ENCODE measurements at regions not wholly inside any gene's neighbourhood (a gene's known extent, or its start where the extent isn't known, plus 50 kb on each side); places are given as distances from the start of the nearest gene placed in this dataset.

DNA sequence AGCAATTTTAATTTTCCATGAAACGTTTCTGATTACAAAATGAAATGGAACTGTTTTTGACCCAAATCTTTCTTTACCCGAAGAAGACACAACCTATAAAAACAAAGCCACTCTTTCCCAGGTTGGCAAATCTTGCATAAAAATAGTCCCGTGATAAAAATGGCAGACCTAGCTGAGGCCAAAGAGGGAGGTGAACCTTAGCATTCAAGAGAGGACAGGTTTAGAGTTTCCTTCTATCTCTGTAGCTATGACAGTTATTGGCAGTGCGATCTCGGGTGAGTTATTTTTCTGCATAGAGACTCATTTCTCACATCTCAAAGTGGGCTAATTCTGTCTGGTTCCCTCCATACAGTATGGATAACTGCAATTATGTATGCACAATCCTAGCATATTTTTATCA, 241.4 kb downstream of the MAP2K6 start:
- Histone ChIP-seq H3K9me3 (no peaks in the 10 kb centered on the region), H3K36me3 (ENCODE audit: control insufficient read depth in 2 of 2, extremely low read depth in 1 of 2, insufficient read depth in 1 of 2, low read length in 1 of 2) (no peaks in the 10 kb centered on the region), H3K4me3 (ENCODE audit: control insufficient read depth in 1 of 2, extremely low read depth in 1 of 2, low read length in 1 of 2) (no peak overlapping the region), H3K4me1 (ENCODE audit: control insufficient read depth in 1 of 2, extremely low read depth in 1 of 2, insufficient read depth in 2 of 2, low read length in 2 of 2) (no peaks in the 10 kb centered on the region), H3K27me3 (replicated peaks in 1 of 2; ENCODE audit: control insufficient read depth in 2 of 2, extremely low read depth in 1 of 2, insufficient read depth in 2 of 2, low read length in 1 of 2) (no peaks in the 10 kb centered on the region), H3K27ac (ENCODE audit: low read length) (no peak overlapping the region)
- CTCF ChIA-PET = no interaction called here
- Mint-ChIP-seq H3K27ac (no peak overlapping the region), H3K4me3 (no peak overlapping the region), H3K4me1 (no peaks in the 10 kb centered on the region), H3K36me3 (no peaks in the 10 kb centered on the region), H3K9me3 (peaks cover 0 to 7% (median 6%) of the 10 kb centered on the region in 3 donors), H3K27me3 (peaks cover 3 to 4% of the 10 kb centered on the region in 2 donors)
- no CpG with 5 or more reads among the region's 5 CpGs for WGBS (ENCODE audit: insufficient coverage)
- POLR2A ChIA-PET = no interaction called here
- DNase-seq (no peak), ATAC-seq (replicated peaks in 1 of 4) (no peak)

DNA sequence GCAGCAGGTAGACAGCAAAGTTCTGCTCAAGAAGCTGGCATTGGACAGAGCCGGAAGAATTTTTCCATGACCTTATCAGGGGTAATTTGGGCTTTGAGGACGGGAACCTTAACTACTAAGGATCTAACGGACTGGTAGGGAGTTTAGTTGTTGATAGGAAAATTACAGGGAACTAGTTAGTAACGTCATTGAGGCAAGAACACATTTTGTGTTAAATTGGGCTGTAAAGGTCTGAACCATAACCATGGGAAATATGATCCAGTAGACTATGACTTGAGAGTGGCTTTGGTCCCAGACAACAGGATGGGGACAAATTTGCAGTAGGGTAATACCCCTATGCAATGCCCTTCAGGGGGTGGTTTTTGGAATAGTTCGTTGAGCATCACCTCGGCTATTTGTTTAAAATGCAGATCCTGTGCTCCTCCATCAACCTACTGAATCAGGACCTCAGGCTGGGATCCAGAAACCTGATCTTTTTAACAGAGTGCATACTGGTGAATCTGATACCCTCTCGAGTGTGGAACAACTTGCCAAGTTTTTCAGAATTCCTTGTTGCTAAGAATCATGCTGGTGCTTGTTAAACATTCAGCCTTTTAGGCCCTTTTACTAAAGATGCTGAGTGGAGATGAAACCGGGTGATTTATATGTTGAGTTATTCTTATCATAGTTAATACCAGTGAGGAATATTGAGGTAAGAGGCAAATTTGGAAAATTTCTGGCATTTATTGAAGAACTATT, 255.1 kb downstream of the MAP2K6 start:
- 76% methylated on average over 4 of the region's 8 CpGs for WGBS (ENCODE audit: insufficient coverage)
- no peak overlapping the region for H3K4me3 Mint-ChIP-seq
- H3K36me3 Mint-ChIP-seq = no peaks in the 10 kb centered on the region
- no peak overlapping the region for H3K27ac Mint-ChIP-seq
- Histone ChIP-seq H3K9me3 (no peaks in the 10 kb centered on the region), H3K27me3 (replicated peaks in 1 of 2; ENCODE audit: control insufficient read depth in 2 of 2, extremely low read depth in 1 of 2, insufficient read depth in 2 of 2, low read length in 1 of 2) (no peaks in the 10 kb centered on the region), H3K4me3 (ENCODE audit: control insufficient read depth in 1 of 2, extremely low read depth in 1 of 2, low read length in 1 of 2) (no peak overlapping the region), H3K4me1 (ENCODE audit: control insufficient read depth in 1 of 2, extremely low read depth in 1 of 2, insufficient read depth in 2 of 2, low read length in 2 of 2) (no peaks in the 10 kb centered on the region), H3K36me3 (ENCODE audit: control insufficient read depth in 2 of 2, extremely low read depth in 1 of 2, insufficient read depth in 1 of 2, low read length in 1 of 2) (no peaks in the 10 kb centered on the region), H3K27ac (ENCODE audit: low read length) (no peak overlapping the region)
- ChIA-PET POLR2A (no interaction called here), CTCF (no interaction called here)
- no peaks in the 10 kb centered on the region for H3K4me1 Mint-ChIP-seq
- no peak for ATAC-seq (replicated peaks in 1 of 4)
- no peak for DNase-seq
- peaks cover 0 to 10% (median 4%) of the 10 kb centered on the region in 3 donors for H3K9me3 Mint-ChIP-seq
- no peaks in the 10 kb centered on the region for H3K27me3 Mint-ChIP-seq

DNA sequence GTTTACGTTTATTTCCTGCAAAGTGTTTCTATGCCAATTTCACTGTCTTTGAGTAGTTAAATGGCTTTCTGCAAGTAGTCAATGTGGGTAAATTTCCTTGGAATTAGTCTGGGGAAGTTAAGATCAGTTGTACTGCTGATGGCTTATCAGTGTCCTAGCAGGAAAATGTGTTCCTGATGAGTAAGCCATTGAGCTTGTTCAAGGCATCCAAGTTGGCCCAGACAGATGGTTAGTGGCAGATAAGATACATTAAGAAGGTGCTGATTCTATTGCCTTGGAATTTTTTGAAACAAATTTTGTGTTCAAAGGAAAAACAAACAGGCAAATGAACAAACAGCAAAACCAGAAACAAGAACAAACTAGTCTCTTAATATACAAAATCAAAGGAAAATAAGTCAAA, 258.4 kb downstream of the MAP2K6 start:
- H3K27me3 ChIP-seq (replicated peaks in 1 of 2; ENCODE audit: control insufficient read depth in 2 of 2, extremely low read depth in 1 of 2, insufficient read depth in 2 of 2, low read length in 1 of 2) = no peaks in the 10 kb centered on the region
- peaks cover 0 to 10% (median 4%) of the 10 kb centered on the region in 3 donors for H3K9me3 Mint-ChIP-seq
- 80% methylated on average over 1 of the region's 1 CpG for WGBS (ENCODE audit: insufficient coverage)
- H3K4me3 Mint-ChIP-seq = no peak overlapping the region
- ChIA-PET POLR2A (no interaction called here), CTCF (no interaction called here)
- H3K4me1 ChIP-seq (ENCODE audit: control insufficient read depth in 1 of 2, extremely low read depth in 1 of 2, insufficient read depth in 2 of 2, low read length in 2 of 2) = no peaks in the 10 kb centered on the region
- H3K9me3 ChIP-seq = no peaks in the 10 kb centered on the region
- DNase-seq (no peak), ATAC-seq (replicated peaks in 1 of 4) (no peak)
- H3K27ac Mint-ChIP-seq = no peak overlapping the region
- H3K36me3 Mint-ChIP-seq = no peaks in the 10 kb centered on the region
- no peaks in the 10 kb centered on the region for H3K4me1 Mint-ChIP-seq
- H3K36me3 ChIP-seq (ENCODE audit: control insufficient read depth in 2 of 2, extremely low read depth in 1 of 2, insufficient read depth in 1 of 2, low read length in 1 of 2) = no peaks in the 10 kb centered on the region
- H3K4me3 ChIP-seq (ENCODE audit: control insufficient read depth in 1 of 2, extremely low read depth in 1 of 2, low read length in 1 of 2) = no peak overlapping the region
- no peak overlapping the region for H3K27ac ChIP-seq (ENCODE audit: low read length)
- no peaks in the 10 kb centered on the region for H3K27me3 Mint-ChIP-seq

DNA sequence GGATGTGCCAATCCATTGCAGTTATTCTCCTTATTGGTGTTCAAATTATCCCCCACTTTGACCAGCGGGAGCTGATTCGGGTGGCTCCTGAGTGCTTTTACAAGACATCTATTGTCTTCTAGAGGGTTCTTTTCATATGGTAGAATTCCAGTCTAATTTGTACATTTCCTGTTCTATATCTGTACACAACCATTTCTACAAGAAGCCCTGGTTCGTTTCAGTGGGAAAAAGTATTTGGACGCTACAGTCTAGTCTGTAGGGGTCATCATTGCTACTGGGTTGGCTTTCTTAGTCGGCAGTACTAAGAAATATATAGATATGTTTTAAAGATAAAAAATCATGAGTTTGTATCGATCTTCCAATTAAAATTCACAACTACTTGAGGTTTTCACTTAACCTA, 262.6 kb downstream of the MAP2K6 start:
- no peak for DNase-seq
- Histone ChIP-seq H3K9me3 (no peaks in the 10 kb centered on the region), H3K36me3 (ENCODE audit: control insufficient read depth in 2 of 2, extremely low read depth in 1 of 2, insufficient read depth in 1 of 2, low read length in 1 of 2) (no peaks in the 10 kb centered on the region), H3K27me3 (replicated peaks in 1 of 2; ENCODE audit: control insufficient read depth in 2 of 2, extremely low read depth in 1 of 2, insufficient read depth in 2 of 2, low read length in 1 of 2) (no peaks in the 10 kb centered on the region), H3K4me1 (ENCODE audit: control insufficient read depth in 1 of 2, extremely low read depth in 1 of 2, insufficient read depth in 2 of 2, low read length in 2 of 2) (no peaks in the 10 kb centered on the region), H3K4me3 (ENCODE audit: control insufficient read depth in 1 of 2, extremely low read depth in 1 of 2, low read length in 1 of 2) (no peak overlapping the region), H3K27ac (ENCODE audit: low read length) (no peak overlapping the region)
- no peaks in the 10 kb centered on the region for H3K27me3 Mint-ChIP-seq
- no peak overlapping the region for H3K27ac Mint-ChIP-seq
- no peak for ATAC-seq (replicated peaks in 1 of 4)
- ChIA-PET CTCF (no interaction called here), POLR2A (no interaction called here)
- no peak overlapping the region for H3K4me3 Mint-ChIP-seq
- H3K36me3 Mint-ChIP-seq = no peaks in the 10 kb centered on the region
- no peaks in the 10 kb centered on the region for H3K4me1 Mint-ChIP-seq
- peaks cover 0 to 4% (median 4%) of the 10 kb centered on the region in 3 donors for H3K9me3 Mint-ChIP-seq
- WGBS (ENCODE audit: insufficient coverage) = no CpG with 5 or more reads among the region's 6 CpGs

DNA sequence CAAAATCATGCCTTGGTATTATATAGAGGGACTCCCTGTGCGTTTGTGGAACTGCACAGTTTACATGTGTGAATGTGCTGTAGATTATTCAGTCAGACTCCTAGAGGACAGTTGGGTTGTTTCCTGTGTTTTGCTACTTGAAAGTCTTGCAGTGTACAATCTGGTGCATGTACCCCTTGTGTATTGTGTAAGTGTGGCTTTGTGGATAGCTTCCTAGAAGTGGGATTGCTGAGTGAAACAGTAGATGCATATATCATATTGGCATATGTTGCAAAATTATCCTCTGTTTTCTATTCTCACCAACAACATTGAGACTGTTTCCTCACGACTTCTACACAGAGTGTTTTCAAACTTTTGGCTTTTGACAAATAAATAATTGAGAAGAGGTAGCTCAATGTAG, 263.7 kb downstream of the MAP2K6 start:
- H3K36me3 ChIP-seq (ENCODE audit: control insufficient read depth in 2 of 2, extremely low read depth in 1 of 2, insufficient read depth in 1 of 2, low read length in 1 of 2) = no peaks in the 10 kb centered on the region
- peaks cover 0 to 5% (median 5%) of the 10 kb centered on the region in 3 donors for H3K9me3 Mint-ChIP-seq

DNA sequence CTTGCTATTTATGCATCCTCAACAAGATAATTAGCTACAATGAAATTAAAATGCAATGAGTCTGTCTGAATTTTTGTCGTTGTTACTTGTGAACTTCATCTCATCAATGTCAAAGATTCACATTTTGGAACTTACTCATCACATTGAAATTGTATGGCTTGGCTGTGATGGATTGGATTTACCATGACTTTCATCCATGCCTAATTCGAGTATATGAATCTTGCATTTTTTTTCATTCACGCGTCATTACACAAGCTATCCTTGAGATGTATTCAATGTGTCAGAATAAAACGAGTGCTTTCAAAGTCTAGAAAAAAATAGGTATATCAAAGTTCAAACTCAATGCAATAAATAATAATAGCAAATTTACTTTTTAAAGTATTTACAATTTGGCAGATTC, 265.3 kb downstream of the MAP2K6 start:
- H3K36me3 ChIP-seq (ENCODE audit: control insufficient read depth in 2 of 2, extremely low read depth in 1 of 2, insufficient read depth in 1 of 2, low read length in 1 of 2) = no peaks in the 10 kb centered on the region
- H3K4me1 ChIP-seq (ENCODE audit: control insufficient read depth in 1 of 2, extremely low read depth in 1 of 2, insufficient read depth in 2 of 2, low read length in 2 of 2) = no peaks in the 10 kb centered on the region
- CTCF ChIA-PET = no interaction called here
- H3K4me3 Mint-ChIP-seq = no peak overlapping the region
- no peak overlapping the region for H3K4me3 ChIP-seq (ENCODE audit: control insufficient read depth in 1 of 2, extremely low read depth in 1 of 2, low read length in 1 of 2)
- H3K27ac Mint-ChIP-seq = no peak overlapping the region
- H3K9me3 Mint-ChIP-seq = peaks cover 0 to 10% (median 7%) of the 10 kb centered on the region in 3 donors
- WGBS (ENCODE audit: insufficient coverage) = no CpG with 5 or more reads among the region's 5 CpGs
- H3K27ac ChIP-seq (ENCODE audit: low read length) = no peak overlapping the region
- no peaks in the 10 kb centered on the region for H3K27me3 ChIP-seq (replicated peaks in 1 of 2; ENCODE audit: control insufficient read depth in 2 of 2, extremely low read depth in 1 of 2, insufficient read depth in 2 of 2, low read length in 1 of 2)
- H3K4me1 Mint-ChIP-seq = no peaks in the 10 kb centered on the region
- POLR2A ChIA-PET = no interaction called here
- no peaks in the 10 kb centered on the region for H3K36me3 Mint-ChIP-seq
- H3K27me3 Mint-ChIP-seq = no peaks in the 10 kb centered on the region
- ATAC-seq (replicated peaks in 1 of 4) (no peak), DNase-seq (no peak)
- no peaks in the 10 kb centered on the region for H3K9me3 ChIP-seq

More for the DNA sequence above, 263.7 kb downstream of the MAP2K6 start:
- ChIA-PET POLR2A (no interaction called here), CTCF (interaction anchor here in 1 of 2 donors (0.5 kb wide), 1 partner anchor 75 kb away, joined by 4 read pairs; no protein-coding TSS in a partner anchor)
- Mint-ChIP-seq H3K36me3 (no peaks in the 10 kb centered on the region), H3K4me1 (no peaks in the 10 kb centered on the region), H3K4me3 (no peak overlapping the region), H3K27me3 (no peaks in the 10 kb centered on the region), H3K27ac (no peak overlapping the region)
- Histone ChIP-seq H3K4me3 (ENCODE audit: control insufficient read depth in 1 of 2, extremely low read depth in 1 of 2, low read length in 1 of 2) (no peak overlapping the region), H3K27ac (ENCODE audit: low read length) (no peak overlapping the region), H3K4me1 (ENCODE audit: control insufficient read depth in 1 of 2, extremely low read depth in 1 of 2, insufficient read depth in 2 of 2, low read length in 2 of 2) (no peaks in the 10 kb centered on the region), H3K9me3 (no peaks in the 10 kb centered on the region), H3K27me3 (replicated peaks in 1 of 2; ENCODE audit: control insufficient read depth in 2 of 2, extremely low read depth in 1 of 2, insufficient read depth in 2 of 2, low read length in 1 of 2) (no peaks in the 10 kb centered on the region)
- no peak for ATAC-seq (replicated peaks in 1 of 4)
- no peak for DNase-seq
- WGBS (ENCODE audit: insufficient coverage) = 33% methylated on average over 1 of the region's 2 CpGs

DNA sequence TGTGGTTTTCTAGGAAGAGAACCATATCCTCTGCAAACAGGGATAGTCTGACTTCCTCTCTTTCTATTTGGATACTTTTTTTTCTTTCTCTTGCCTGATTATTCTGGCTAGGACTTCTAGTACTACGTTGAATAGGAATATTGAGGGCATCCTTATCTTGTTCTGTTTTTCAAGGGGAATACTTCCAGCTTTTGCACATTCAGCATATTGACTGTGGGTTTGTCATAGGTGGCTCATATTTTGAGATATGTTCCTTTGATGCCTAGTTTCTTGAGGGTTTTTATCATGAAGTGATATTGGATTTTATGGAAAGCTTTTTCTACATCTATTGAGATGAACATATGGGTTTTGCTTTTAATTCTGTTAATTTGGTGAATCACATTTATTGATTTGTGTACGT, 269.8 kb downstream of the MAP2K6 start:
- no peaks in the 10 kb centered on the region for H3K9me3 ChIP-seq
- Mint-ChIP-seq H3K4me3 (no peak overlapping the region), H3K27ac (no peak overlapping the region), H3K4me1 (no peaks in the 10 kb centered on the region), H3K27me3 (peaks cover 15 to 23% of the 10 kb centered on the region in 2 donors), H3K9me3 (peaks cover 7 to 21% (median 16%) of the 10 kb centered on the region in 3 donors), H3K36me3 (no peaks in the 10 kb centered on the region)
- H3K4me1 ChIP-seq (ENCODE audit: control insufficient read depth in 1 of 2, extremely low read depth in 1 of 2, insufficient read depth in 2 of 2, low read length in 2 of 2) = no peaks in the 10 kb centered on the region
- DNase-seq = no peak
- H3K4me3 ChIP-seq (ENCODE audit: control insufficient read depth in 1 of 2, extremely low read depth in 1 of 2, low read length in 1 of 2) = no peak overlapping the region
- H3K27me3 ChIP-seq (replicated peaks in 1 of 2; ENCODE audit: control insufficient read depth in 2 of 2, extremely low read depth in 1 of 2, insufficient read depth in 2 of 2, low read length in 1 of 2) = peaks cover 0 to 5% of the 10 kb centered on the region in 2 experiments
- ChIA-PET POLR2A (no interaction called here), CTCF (no interaction called here)
- ATAC-seq (replicated peaks in 1 of 4) = no peak
- no CpG with 5 or more reads among the region's 2 CpGs for WGBS (ENCODE audit: insufficient coverage)
- H3K27ac ChIP-seq (ENCODE audit: low read length) = no peak overlapping the region
- no peaks in the 10 kb centered on the region for H3K36me3 ChIP-seq (ENCODE audit: control insufficient read depth in 2 of 2, extremely low read depth in 1 of 2, insufficient read depth in 1 of 2, low read length in 1 of 2)

All from T-cell (primary cell).